Fibroblast of skin of right quadriceps (primary cell): ENCODE measurements at regions not wholly inside any gene's neighbourhood (a gene's known extent, or its start where the extent isn't known, plus 50 kb on each side); places are given as distances from the start of the nearest gene placed in this dataset.

Experiments
- DNase-seq: peaks from one replicate; pipeline ENCODE4 v3.0.0-alpha.2; 2013

- no peak for DNase-seq
Observed at GRCh38 chr1:189811960-189812359, 665.7 kb downstream of the BRINP3 start.

- DNase-seq, result no peak
Observed at GRCh38 chr1:189816558-189816957, 661.1 kb downstream of the BRINP3 start.

- no peak for DNase-seq
Observed at GRCh38 chr1:189819751-189820150, 657.9 kb downstream of the BRINP3 start.

- DNase-seq, result no peak
Observed at GRCh38 chr1:189821833-189822232, 655.8 kb downstream of the BRINP3 start.

DNA sequence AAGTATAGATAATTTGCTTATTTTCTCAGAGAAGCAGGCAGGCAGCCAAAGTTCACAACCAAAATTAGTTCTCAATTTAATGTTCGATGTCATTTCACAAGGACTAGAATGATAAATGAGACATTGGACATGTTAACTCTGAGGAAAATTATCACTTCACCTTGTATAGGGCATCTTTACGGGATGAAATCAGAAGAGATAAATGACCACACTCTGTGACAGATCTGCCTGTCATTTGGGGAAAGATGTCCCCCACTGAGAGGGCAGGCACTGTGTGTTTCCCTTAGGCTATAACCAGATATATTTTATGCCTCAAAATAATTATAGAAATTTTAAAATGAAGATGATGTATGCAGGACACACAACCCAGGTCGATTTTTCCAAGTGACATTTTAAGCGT is 642.9 kb downstream of the BRINP3 start:
- DNase-seq, result no peak

DNA sequence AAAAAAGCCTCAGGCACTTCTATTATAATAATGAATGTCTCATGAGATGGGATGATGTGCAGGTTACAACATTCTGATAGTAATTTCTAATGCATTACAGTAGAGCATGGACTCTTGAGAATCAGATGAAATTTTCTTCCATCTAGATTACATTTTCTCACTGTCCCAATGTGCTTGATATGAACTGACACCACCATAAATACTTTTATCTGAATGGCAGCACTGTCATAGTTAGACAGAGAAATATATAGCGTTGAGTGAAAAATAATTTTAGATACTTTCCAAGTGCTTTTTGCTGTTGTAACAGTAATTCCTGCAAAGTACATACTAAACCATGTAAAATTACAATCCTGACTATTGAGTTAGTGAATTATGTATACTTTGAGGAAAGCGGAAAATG is 630.1 kb downstream of the BRINP3 start:
- no peak for DNase-seq

- DNase-seq, result no peak
Observed at GRCh38 chr1:189851806-189852367, 625.8 kb downstream of the BRINP3 start.

DNA sequence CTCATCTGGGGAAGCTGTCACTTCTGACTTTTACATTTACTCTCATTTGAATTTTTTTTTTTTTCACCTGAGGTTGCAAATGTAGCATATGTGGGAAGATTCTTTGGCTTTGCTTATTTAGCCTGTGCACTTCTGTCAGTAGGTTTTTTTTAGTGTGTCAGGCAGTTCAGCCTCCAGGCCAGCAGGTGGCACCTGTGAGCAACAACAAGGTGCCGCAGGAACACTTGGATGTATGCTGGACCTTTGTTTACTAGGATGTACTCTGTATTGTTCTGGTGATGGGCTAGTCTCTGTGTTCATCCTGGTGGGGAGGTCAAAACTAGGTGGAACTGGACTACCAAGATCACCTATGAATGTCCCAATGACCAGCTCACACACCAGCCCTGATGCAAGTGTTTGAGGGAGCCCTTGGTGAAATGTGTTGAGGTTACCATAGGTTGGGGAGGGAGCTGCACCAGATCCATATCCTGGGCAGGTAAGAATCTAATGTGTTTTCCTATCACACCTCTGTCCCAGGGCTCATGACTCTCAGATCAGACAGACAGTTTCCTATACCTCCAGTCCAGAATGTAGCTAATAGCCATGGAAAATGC is 618.2 kb downstream of the BRINP3 start:
- peak; percentile 1 for DNase-seq

- no peak for DNase-seq
Observed at GRCh38 chr1:189866606-189867005, 611.1 kb downstream of the BRINP3 start.

- no peak for DNase-seq
Observed at GRCh38 chr1:189868021-189868420, 609.6 kb downstream of the BRINP3 start.

GRCh38 chr1:189874715-189875435 is 602.8 kb downstream of the BRINP3 start:
- no peak for DNase-seq

DNA sequence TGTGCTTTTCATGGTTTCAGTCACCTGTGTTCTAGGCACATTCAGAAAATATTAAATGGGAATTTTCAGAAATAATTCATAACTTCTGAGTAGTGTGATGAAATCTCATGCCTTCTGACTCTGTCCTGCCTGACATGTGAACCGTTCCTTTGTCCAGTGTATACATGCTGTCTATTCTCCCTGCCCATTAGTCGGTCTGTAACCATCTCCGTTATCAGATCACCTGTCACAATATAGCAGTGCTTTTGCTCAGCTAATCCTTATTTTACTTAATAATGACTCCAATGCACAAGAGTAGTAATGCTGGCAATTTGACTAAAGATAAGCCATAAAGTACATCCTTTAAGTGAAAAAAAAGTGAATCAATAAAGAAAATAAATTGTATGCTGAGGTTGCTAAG is 597.5 kb downstream of the BRINP3 start:
- DNase-seq, result no peak

DNA sequence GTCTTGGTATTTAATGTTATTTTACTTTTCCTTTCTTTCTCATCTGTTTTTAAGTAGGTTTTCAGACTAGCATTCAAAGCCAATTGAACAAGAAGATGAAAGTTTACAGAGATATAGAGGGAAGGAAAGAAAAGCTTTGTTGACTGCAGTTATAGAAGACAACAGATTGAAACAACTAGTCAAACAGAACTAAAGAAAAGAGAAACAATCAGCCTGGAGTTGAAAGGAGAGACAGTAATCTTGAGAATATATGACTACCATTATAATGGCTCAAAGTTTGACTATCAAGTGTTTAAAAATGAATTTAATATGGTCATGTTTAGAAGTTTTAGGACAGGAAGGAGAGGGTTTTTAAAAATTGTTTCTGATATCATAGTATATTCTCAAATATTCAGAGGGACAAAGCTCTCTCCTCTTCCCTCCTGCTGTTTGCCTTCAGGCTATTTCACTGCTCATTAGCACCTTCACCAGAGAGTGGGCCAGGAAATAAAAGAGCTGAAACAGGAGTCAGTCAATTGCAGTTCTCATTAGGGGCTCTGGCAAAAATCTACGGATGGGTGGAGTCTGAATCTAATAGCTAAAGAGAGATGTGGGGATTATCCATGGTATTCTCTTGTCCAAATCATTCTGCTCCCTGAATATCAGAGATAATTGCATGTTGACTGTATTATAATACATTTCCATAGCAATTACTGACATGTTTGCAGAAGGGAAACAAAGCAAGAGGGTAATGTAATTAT is 577.8 kb downstream of the BRINP3 start:
- no peak for DNase-seq

- no peak for DNase-seq
Observed at GRCh38 chr1:189904509-189904908, 573.2 kb downstream of the BRINP3 start.

DNA sequence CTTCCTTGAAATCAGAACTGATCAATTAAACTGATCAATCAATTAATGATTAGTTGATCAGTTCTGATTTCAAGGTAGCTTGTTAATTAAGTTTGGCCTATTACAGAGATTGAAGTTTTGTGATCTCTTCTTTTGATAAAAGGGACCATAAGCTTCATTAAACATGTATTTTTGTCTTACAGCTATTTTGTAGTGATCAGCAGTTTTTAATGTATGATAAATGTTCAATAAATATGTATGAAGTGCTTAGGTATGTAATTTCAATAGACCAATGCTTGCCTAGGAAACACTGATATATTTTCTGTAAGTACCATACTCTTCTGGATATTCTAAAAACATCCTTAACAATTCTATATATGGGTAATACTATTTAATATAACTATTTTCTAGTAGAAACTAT is 569.6 kb downstream of the BRINP3 start:
- DNase-seq, result no peak

GRCh38 chr1:189921613-189922012 is 556.1 kb downstream of the BRINP3 start:
- DNase-seq, result no peak

DNA sequence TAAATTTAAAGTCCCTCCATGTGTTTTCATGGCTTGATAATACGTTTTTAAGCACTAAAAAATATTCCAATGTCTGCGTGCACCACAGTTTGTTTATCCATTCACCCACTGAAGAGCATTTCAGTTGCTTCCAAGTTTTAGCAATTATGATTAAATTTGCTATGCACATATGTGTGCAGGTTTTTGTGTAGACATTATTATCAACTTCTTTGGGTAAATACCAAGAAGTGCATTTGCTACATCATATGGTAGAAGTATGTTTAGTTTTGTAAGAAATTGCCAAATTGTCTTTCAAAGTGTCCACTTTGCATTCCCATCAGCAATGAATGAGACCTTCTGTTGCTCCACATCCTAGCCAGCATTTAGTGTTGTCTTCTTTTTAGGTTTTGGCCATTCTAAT is 550.0 kb downstream of the BRINP3 start:
- DNase-seq, result no peak

- DNase-seq, result no peak
Observed at GRCh38 chr1:189929501-189930099, 548.1 kb downstream of the BRINP3 start.

DNA sequence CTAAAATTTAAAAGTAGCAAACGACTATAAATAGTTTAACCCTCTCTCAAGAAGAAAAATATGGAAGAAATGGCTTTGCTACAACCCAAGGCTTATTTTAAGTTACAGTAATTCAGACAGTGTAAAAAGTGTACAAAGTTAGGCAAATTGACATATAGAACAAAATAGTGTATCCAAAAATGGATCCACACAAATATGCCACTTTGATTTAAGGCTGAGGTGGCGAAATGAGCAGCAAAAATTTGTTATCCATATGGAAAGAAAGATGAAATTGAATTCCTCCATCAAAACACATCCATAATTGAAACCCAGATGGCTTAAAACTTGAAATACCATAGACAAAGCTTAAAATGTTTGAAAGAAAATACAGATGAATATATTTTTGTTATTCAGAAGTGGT is 540.8 kb downstream of the BRINP3 start:
- DNase-seq, result no peak

DNA sequence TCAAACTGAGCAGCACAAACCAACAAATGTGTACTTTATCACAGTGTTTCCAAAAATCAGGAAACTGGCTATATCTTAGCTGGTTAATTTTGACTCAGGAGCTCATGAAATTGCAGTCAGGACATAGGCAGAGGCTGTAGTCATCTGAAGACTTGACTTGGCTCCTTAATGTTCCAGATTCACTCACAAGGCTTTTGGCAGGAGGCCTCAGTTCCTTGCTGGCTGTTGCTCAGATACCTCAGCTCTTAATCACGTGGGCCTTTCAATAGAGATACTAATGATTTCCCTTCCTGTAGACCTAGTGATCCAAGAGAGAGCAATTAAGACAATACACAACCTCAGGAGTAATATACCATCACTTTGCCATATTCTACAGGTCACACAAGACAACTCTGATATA is 537.7 kb downstream of the BRINP3 start:
- DNase-seq, result peak; percentile 35

DNA sequence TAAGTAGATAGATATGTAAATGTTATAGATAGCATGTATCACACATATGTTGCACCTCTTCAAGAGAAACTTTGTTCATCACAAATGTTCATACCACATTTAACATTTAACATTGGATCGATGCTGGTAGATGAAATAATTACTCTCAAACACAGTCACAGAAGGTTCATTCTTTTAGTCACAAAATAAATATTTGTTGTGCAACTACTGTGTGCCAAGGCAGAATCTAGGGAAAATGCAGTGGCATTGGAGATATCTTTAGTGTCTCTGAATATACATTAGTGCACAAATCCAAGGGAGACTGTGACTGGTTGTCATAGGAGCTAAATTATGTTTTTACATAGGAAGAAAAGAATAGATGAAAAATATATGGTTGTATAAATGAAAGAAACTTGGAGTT is 535.7 kb downstream of the BRINP3 start:
- no peak for DNase-seq

- DNase-seq, result no peak
Observed at GRCh38 chr1:189958756-189959155, 518.9 kb downstream of the BRINP3 start.

DNA sequence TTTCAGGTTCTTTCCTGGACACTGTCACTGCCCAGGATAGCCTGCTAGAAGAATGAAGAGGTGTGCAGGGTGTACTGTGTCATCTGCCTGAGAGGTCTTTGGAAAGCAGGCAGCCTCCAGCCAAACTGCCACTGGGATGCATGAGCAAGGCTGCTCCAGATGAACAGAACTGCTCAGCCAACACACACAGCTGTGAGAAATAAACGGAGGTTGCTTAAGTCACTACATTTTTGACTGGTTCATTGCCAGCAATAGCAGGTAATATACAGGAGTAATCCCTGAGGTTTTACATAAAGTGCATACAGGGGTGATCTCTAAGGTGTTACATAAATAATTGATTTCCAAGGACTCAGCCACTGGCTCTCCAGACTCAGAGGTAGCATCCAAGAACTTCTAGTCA is 516.9 kb downstream of the BRINP3 start:
- no peak for DNase-seq

DNA sequence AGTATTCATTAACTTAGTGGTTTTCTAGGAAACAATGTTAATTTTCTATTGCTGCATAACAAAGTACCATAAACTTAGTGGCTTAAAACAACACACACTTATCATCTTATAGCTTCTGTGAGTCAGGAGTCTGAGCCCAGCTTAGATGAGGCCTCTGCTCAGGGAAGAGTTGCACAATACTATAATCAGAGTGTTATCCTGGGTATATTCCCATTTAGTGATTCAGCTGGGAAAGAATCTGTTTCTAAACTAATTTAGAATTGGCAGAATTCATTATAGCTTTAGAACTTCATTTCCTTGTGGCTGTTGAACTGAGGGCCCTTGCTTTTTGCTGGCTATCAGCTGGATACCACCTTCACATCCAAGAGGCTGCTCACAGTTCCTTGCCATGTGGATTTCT is 515.5 kb downstream of the BRINP3 start:
- DNase-seq, result peak; percentile 84
